NT2/D1 (cell line): ENCODE measurements at regions not wholly inside any gene's neighbourhood (a gene's known extent, or its start where the extent isn't known, plus 50 kb on each side); places are given as distances from the start of the nearest gene placed in this dataset.

Experiments used
- SUZ12 ChIP-seq: IDR thresholded peaks from 2 replicates; pipeline ENCODE4 v1.6.1; 2011; ENCODE audit not compliant: insufficient read length, insufficient read depth; ENCODE audit errors: extremely low read depth
- YY1 ChIP-seq: IDR thresholded peaks from 2 replicates; pipeline ENCODE4 v1.6.1; 2011; ENCODE audit not compliant: insufficient read length, insufficient read depth
- ZNF274 ChIP-seq: IDR thresholded peaks from 2 replicates; pipeline ENCODE4 v1.6.1; 2011; ENCODE audit warnings: mild to moderate bottlenecking, low read depth, low read length

- TF ChIP-seq YY1 (no peak), ZNF274 (no peak), SUZ12 (no peak)
Observed at GRCh38 chr21:36544545-36544944, 64.6 kb upstream of the CLDN14 start.
